AG04449 (cell line): ENCODE measurements at regions not wholly inside any gene's neighbourhood (a gene's known extent, or its start where the extent isn't known, plus 50 kb on each side); places are given as distances from the start of the nearest gene placed in this dataset.

ENCODE experiments used
- CTCF ChIA-PET: fragments of 350-600 bp; formaldehyde crosslinking; extraction: SDS; loops from one replicate; lab custom pipeline; 2021; ENCODE audit warnings: antibody characterized with exemption; lab: Yijun Ruan, JAX
- POLR2A ChIA-PET: fragments of 400-600, 350-600 bp; formaldehyde crosslinking; extraction: SDS; loops from one replicate; lab custom pipeline; 2020; ENCODE audit warnings: antibody characterized with exemption, inconsistent platforms; lab: Yijun Ruan, JAX
- DNase-seq: peaks from one replicate; pipeline ENCODE4 v3.0.0-alpha.2; 2010; ENCODE audit warnings: low read depth, low spot score
- H3K4me3 ChIP-seq: 2 replicates; pipeline ENCODE4 v1.5.1; 2011; ENCODE audit warnings: low read depth, mild to moderate bottlenecking, control low read depth, low read length
- TF ChIP-seq, protein P1 (sequence below): IDR thresholded peaks from one replicate; pipeline ENCODE4 v1.5.1; 2011; ENCODE audit warnings: mild to moderate bottlenecking, moderate library complexity, low read length, control low read depth, inconsistent platforms; ENCODE audit not compliant: insufficient read depth; ENCODE audit errors: missing control alignments

- ChIA-PET CTCF (no interaction called here), POLR2A (no interaction called here)
- H3K4me3 ChIP-seq: no peak overlapping the region
- DNase-seq: no peak
- TF ChIP-seq, protein P1, sequence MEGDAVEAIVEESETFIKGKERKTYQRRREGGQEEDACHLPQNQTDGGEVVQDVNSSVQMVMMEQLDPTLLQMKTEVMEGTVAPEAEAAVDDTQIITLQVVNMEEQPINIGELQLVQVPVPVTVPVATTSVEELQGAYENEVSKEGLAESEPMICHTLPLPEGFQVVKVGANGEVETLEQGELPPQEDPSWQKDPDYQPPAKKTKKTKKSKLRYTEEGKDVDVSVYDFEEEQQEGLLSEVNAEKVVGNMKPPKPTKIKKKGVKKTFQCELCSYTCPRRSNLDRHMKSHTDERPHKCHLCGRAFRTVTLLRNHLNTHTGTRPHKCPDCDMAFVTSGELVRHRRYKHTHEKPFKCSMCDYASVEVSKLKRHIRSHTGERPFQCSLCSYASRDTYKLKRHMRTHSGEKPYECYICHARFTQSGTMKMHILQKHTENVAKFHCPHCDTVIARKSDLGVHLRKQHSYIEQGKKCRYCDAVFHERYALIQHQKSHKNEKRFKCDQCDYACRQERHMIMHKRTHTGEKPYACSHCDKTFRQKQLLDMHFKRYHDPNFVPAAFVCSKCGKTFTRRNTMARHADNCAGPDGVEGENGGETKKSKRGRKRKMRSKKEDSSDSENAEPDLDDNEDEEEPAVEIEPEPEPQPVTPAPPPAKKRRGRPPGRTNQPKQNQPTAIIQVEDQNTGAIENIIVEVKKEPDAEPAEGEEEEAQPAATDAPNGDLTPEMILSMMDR: no peak
These were observed 683.1 kb downstream of the LRRC70 start for GRCh38 chr5:63261695-63262094.

- TF ChIP-seq, protein P1: no peak
- CTCF ChIA-PET: no interaction called here
- POLR2A ChIA-PET: no interaction called here
- no peak overlapping the region for H3K4me3 ChIP-seq
- no peak for DNase-seq
These were observed 677.0 kb downstream of the LRRC70 start for GRCh38 chr5:63255594-63255993.

DNA sequence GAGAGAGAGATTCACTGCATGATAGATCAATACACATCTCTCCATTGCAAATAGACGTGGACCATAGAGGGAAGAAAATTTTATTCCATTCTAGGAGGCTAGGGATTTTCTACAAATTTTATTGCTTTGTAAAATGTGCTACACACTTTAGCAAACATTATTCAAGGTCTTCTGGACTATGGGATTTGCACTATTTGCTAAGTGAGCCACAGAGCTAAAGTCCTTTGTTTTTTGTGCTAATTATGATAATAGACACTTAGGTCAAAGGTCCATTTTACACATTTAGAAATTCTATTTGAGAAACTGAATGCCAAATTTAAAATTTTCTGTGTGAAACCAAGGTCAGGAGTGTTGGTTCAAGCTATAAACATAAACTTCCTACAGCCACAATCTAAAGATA is 672.3 kb downstream of the LRRC70 start:
- ChIA-PET CTCF (no interaction called here), POLR2A (no interaction called here)
- no peak for DNase-seq
- no peak overlapping the region for H3K4me3 ChIP-seq
- TF ChIP-seq, protein P1: no peak

- ChIA-PET CTCF (no interaction called here), POLR2A (no interaction called here)
- TF ChIP-seq, protein P1: no peak
- H3K4me3 ChIP-seq: no peak overlapping the region
- no peak for DNase-seq
These were observed 671.3 kb downstream of the LRRC70 start for GRCh38 chr5:63249960-63250359.

GRCh38 chr5:63247651-63248050 is 669.0 kb downstream of the LRRC70 start:
- CTCF ChIA-PET: no interaction called here
- POLR2A ChIA-PET: no interaction called here
- DNase-seq: no peak
- no peak overlapping the region for H3K4me3 ChIP-seq
- TF ChIP-seq, protein P1: no peak

GRCh38 chr5:63245271-63245670 is 666.7 kb downstream of the LRRC70 start:
- ChIA-PET CTCF (no interaction called here), POLR2A (no interaction called here)
- TF ChIP-seq, protein P1: no peak
- H3K4me3 ChIP-seq: no peak overlapping the region
- no peak for DNase-seq
